GM23338 (cell line): ENCODE measurements at regions not wholly inside any gene's neighbourhood (a gene's known extent, or its start where the extent isn't known, plus 50 kb on each side); places are given as distances from the start of the nearest gene placed in this dataset.

Source experiments
- ATAC-seq: fragments of 200-7000 bp; cut with Tn5 transposase; 3 replicates; pipeline ENCODE4 v1.9.1; 2020
- DNase-seq: peaks from one replicate; pipeline ENCODE4 v3.0.0-alpha.2; 2015; ENCODE audit warnings: low spot score
- H2AFZ ChIP-seq: fragments of 200-600 bp; sonication (generic); 2 replicates; pipeline ENCODE4 v1.8.0; 2016; ENCODE audit warnings: antibody characterized with exemption, mild to moderate bottlenecking, moderate library complexity
- H3F3A ChIP-seq: fragments of 200-600 bp; sonication (generic); replicated peaks from 2 replicates; pipeline ENCODE4 v1.8.0; 2017; ENCODE audit warnings: antibody characterized with exemption, mixed run types, low read depth
- H3K27ac ChIP-seq: fragments of 200-600 bp; sonication (generic); 2 replicates; pipeline ENCODE4 v1.6.1; 2016; ENCODE audit warnings: low read depth
- H3K27me3 ChIP-seq: fragments of 200-600 bp; sonication (generic); 2 replicates; pipeline ENCODE4 v1.8.0; 2016; ENCODE audit warnings: mild to moderate bottlenecking, mixed run types, moderate library complexity; ENCODE audit not compliant: insufficient read depth
- H3K36me3 ChIP-seq: fragments of 200-600 bp; sonication (generic); 2 replicates; pipeline ENCODE4 v1.8.0; 2016; ENCODE audit warnings: mild to moderate bottlenecking; ENCODE audit not compliant: insufficient read depth
- H3K4me1 ChIP-seq: fragments of 200-600 bp; sonication (generic); 2 replicates; pipeline ENCODE4 v1.8.0; 2016; ENCODE audit warnings: mild to moderate bottlenecking, moderate library complexity; ENCODE audit not compliant: insufficient read depth
- H3K4me2 ChIP-seq: fragments of 200-600 bp; sonication (generic); 2 replicates; pipeline ENCODE4 v1.7.1; 2017; ENCODE audit warnings: mixed run types
- H3K4me3 ChIP-seq: fragments of 200-600 bp; sonication (generic); 2 replicates; pipeline ENCODE4 v1.6.1; 2016; ENCODE audit warnings: mixed run types
- H3K79me2 ChIP-seq: fragments of 200-600 bp; sonication (generic); replicated peaks from 2 replicates; pipeline ENCODE4 v1.8.0; 2017; ENCODE audit warnings: mild to moderate bottlenecking; ENCODE audit not compliant: insufficient read depth
- H3K9me2 ChIP-seq: fragments of 200-600 bp; sonication (generic); 2 replicates; pipeline ENCODE4 v1.8.0; 2017; ENCODE audit not compliant: insufficient read depth
- H4K20me1 ChIP-seq: fragments of 200-600 bp; sonication (generic); replicated peaks from 2 replicates; pipeline ENCODE4 v1.8.0; 2017; ENCODE audit warnings: mild to moderate bottlenecking; ENCODE audit not compliant: insufficient read depth
- H3K27ac Mint-ChIP-seq: 2 replicates; pipeline ENCODE4 v1.8.0; 2020; ENCODE audit warnings: inconsistent platforms, mild to moderate bottlenecking, moderate library complexity, mixed read lengths
- H3K27me3 Mint-ChIP-seq: 3 replicates; pipeline ENCODE4 v1.8.0; 2022; ENCODE audit warnings: low read depth, mild to moderate bottlenecking, moderate library complexity, mixed read lengths, inconsistent platforms; ENCODE audit not compliant: insufficient read depth, poor library complexity
- H3K36me3 Mint-ChIP-seq: 3 replicates; pipeline ENCODE4 v1.8.0; 2021; ENCODE audit warnings: low read depth, mild to moderate bottlenecking, inconsistent platforms, moderate library complexity, mixed read lengths
- H3K4me1 Mint-ChIP-seq: 3 replicates; pipeline ENCODE4 v1.8.0; 2020; ENCODE audit warnings: mild to moderate bottlenecking, inconsistent platforms, mixed read lengths
- H3K4me3 Mint-ChIP-seq: 3 replicates; pipeline ENCODE4 v1.8.0; 2021; ENCODE audit warnings: moderate library complexity, mild to moderate bottlenecking, inconsistent platforms, mixed read lengths
- H3K9me3 Mint-ChIP-seq: 3 replicates; pipeline ENCODE4 v1.8.0; 2020; ENCODE audit warnings: moderate library complexity, mild to moderate bottlenecking, inconsistent platforms, mixed read lengths
- CREB1 ChIP-seq: fragments of 250-450 bp; sonication (Bioruptor Pico); IDR thresholded peaks from 2 replicates; pipeline ENCODE4 v1.5.0; 2020; ENCODE audit warnings: low read depth, mild to moderate bottlenecking, moderate library complexity
- CTCF ChIP-seq, 2 experiments: fragments of 200-600 bp in 1 of 2; sonication (generic) in 1 of 2; conservative IDR thresholded peaks; 2 replicates each; pipeline versions ENCODE4 v1.5.1 to v1.6.1; 2016 to 2017; ENCODE audit warnings: antibody characterized with exemption in 2 of 2, low read depth in 2 of 2, mild to moderate bottlenecking in 2 of 2, moderate library complexity in 1 of 2
- ETS1 ChIP-seq: IDR thresholded peaks from 2 replicates; pipeline ENCODE4 v1.6.1; 2016; ENCODE audit warnings: antibody characterized with exemption
- EZH2 ChIP-seq: fragments of 200-600 bp; sonication (generic); IDR thresholded peaks from one replicate; pipeline ENCODE4 v1.8.0; 2017; ENCODE audit warnings: antibody characterized with exemption, mild to moderate bottlenecking, low read depth; ENCODE audit not compliant: unreplicated experiment
- EZH2phosphoT487 ChIP-seq: fragments of 200-600 bp; sonication (generic); IDR thresholded peaks from one replicate; pipeline ENCODE4 v1.8.1; 2018; ENCODE audit warnings: antibody characterized with exemption; ENCODE audit not compliant: unreplicated experiment
- NANOG ChIP-seq: IDR thresholded peaks from 2 replicates; pipeline ENCODE4 v1.6.1; 2016; ENCODE audit warnings: antibody characterized with exemption, borderline replicate concordance
- ZNF114 ChIP-seq: fragments of 250-450 bp; sonication (Bioruptor Pico); IDR thresholded peaks from 2 replicates; pipeline ENCODE4 v1.5.0; 2020; ENCODE audit warnings: mild to moderate bottlenecking, moderate library complexity
- ZNF331 ChIP-seq: fragments of 250-450 bp; sonication (Bioruptor Pico); IDR thresholded peaks from 2 replicates; pipeline ENCODE4 v1.5.0; 2020; ENCODE audit warnings: low read depth, mild to moderate bottlenecking, moderate library complexity
- ZNF462 ChIP-seq: fragments of 250-450 bp; sonication (Bioruptor Pico); IDR thresholded peaks from 2 replicates; pipeline ENCODE4 v1.5.0; 2020; ENCODE audit warnings: mild to moderate bottlenecking, moderate library complexity

- peaks cover 29% of the 10 kb centered on the region for H3K4me1 Mint-ChIP-seq
- H3K9me2 ChIP-seq = no peaks in the 10 kb centered on the region
- H3F3A ChIP-seq = no peaks in the 10 kb centered on the region
- peaks cover 7% of the 10 kb centered on the region for H3K4me1 ChIP-seq
- H3K4me2 ChIP-seq = no peak overlapping the region
- H4K20me1 ChIP-seq = no peaks in the 10 kb centered on the region
- H3K9me3 Mint-ChIP-seq = no peaks in the 10 kb centered on the region
- no peak overlapping the region for H3K4me3 ChIP-seq
- no peak overlapping the region for H3K27ac Mint-ChIP-seq
- TF ChIP-seq ETS1 (no peak), NANOG (no peak), ZNF114 (CRISPR knock-in tag) (no peak)
- DNase-seq (no peak), ATAC-seq (no peak)
- H3K27ac ChIP-seq = no peak overlapping the region
- H2AFZ ChIP-seq = no peak overlapping the region
- no peaks in the 10 kb centered on the region for H3K79me2 ChIP-seq
- no peaks in the 10 kb centered on the region for H3K27me3 ChIP-seq
- H3K36me3 ChIP-seq = no peaks in the 10 kb centered on the region
- no peak overlapping the region for H3K4me3 Mint-ChIP-seq
- H3K36me3 Mint-ChIP-seq = no peaks in the 10 kb centered on the region
- peaks cover 11% of the 10 kb centered on the region for H3K27me3 Mint-ChIP-seq
Measured at GRCh38 chr12:131384544-131384855, 326.4 kb upstream of the SFSWAP start.

GRCh38 chr12:131385313-131386166, 325.4 kb upstream of the SFSWAP start:
- Mint-ChIP-seq H3K4me3 (no peak overlapping the region), H3K4me1 (peaks cover 26% of the 10 kb centered on the region), H3K9me3 (peaks cover 3% of the 10 kb centered on the region; the same call in 1 of the 3 replicates), H3K27ac (no peak overlapping the region), H3K27me3 (peaks cover 11% of the 10 kb centered on the region), H3K36me3 (no peaks in the 10 kb centered on the region; the same call in 2 of the 3 replicates)
- Histone ChIP-seq H3K9me2 (no peaks in the 10 kb centered on the region), H3K79me2 (no peaks in the 10 kb centered on the region), H3K27me3 (no peaks in the 10 kb centered on the region), H4K20me1 (no peaks in the 10 kb centered on the region), H2AFZ (peak overlapping the region; percentile 32; the same call in 1 of the 2 replicates), H3K27ac (no peak overlapping the region), H3F3A (no peaks in the 10 kb centered on the region), H3K4me1 (peaks cover 7% of the 10 kb centered on the region), H3K4me3 (no peak overlapping the region), H3K36me3 (no peaks in the 10 kb centered on the region), H3K4me2 (no peak overlapping the region)
- ATAC-seq (no peak), DNase-seq (no peak)
- TF ChIP-seq ZNF462 (CRISPR knock-in tag) (no peak), NANOG (no peak), CTCF (conservative IDR thresholded peaks at IDR 0.05; ENCODE audit: low read depth in 2 of 2) (no peak), EZH2 (no peak), EZH2phosphoT487 (no peak), CREB1 (CRISPR knock-in tag) (no peak), ETS1 (no peak), ZNF331 (CRISPR knock-in tag) (no peak)
